ENCODE measurements at regions not wholly inside any gene's neighbourhood (a gene's known extent, or its start where the extent isn't known, plus 50 kb on each side); places are given as distances from the start of the nearest gene placed in this dataset.
"Not testable (repeated sequence)": the region's sequence is repeated elsewhere in the genome, so short reads cannot be mapped to it uniquely, and the experiment has no call there.

DNA sequence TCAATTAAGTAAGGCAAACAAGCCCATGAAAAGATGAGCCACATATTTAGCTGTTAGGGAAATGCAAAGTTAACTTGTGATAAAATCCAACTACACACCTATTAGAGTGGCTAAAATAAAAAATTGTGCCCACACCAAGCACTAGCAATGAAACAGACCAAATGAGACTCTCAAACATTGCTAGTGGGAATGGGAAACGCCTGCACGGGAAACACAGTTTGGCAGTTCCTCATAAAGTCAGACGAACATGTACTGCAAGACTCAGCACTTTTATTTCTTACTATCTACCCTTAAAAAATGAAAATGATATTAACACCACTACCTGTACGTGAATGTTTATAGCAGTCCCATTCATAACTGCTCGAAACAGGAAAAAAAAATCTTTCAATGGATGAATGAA, 392.1 kb upstream of the NOX3 start:
- DNase-seq = no peak
- H3K4me3 Mint-ChIP-seq = no peak overlapping the region
- H3K27me3 Mint-ChIP-seq = no peaks in the 10 kb centered on the region
- peaks cover 5% of the 10 kb centered on the region for H3K9me3 Mint-ChIP-seq
- H3K27ac Mint-ChIP-seq = no peak overlapping the region
- H3K4me1 Mint-ChIP-seq = no peaks in the 10 kb centered on the region
- no peaks in the 10 kb centered on the region for H3K36me3 Mint-ChIP-seq (ENCODE audit: low read depth)
- intact Hi-C loops (cut with micrococcal nuclease) = no loop called here

DNA sequence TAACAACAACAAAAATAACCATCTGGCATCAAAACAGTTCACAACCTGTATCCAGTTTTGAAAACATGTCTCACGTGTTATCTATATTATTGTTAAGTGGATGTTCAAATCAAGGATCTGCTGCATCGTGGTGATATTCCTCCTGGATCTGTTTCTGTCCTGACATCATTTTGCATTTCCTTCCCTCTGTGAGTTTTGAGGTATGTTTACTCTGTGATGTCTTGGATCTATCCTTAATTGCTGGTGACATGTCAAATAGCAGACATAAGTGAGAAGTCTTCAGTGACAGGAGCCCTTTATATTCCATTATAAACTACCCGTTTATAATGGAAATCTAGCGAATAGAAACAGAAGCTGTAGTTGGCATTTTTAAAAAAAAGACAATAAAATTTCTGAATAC, 381.8 kb upstream of the NOX3 start:
- no peak overlapping the region for H3K27ac Mint-ChIP-seq
- H3K36me3 Mint-ChIP-seq (ENCODE audit: low read depth) = no peaks in the 10 kb centered on the region
- H3K4me1 Mint-ChIP-seq = no peaks in the 10 kb centered on the region
- no peak for DNase-seq
- intact Hi-C loops (cut with micrococcal nuclease) = no loop called here
- no peak overlapping the region for H3K4me3 Mint-ChIP-seq
- H3K9me3 Mint-ChIP-seq = no peaks in the 10 kb centered on the region
- H3K27me3 Mint-ChIP-seq = no peaks in the 10 kb centered on the region

- H3K4me3 Mint-ChIP-seq = no peak overlapping the region
- H3K27me3 Mint-ChIP-seq = no peaks in the 10 kb centered on the region
- no peaks in the 10 kb centered on the region for H3K9me3 Mint-ChIP-seq
- no peak overlapping the region for H3K27ac Mint-ChIP-seq
- H3K36me3 Mint-ChIP-seq (ENCODE audit: low read depth) = no peaks in the 10 kb centered on the region
- DNase-seq = no peak
- intact Hi-C loops (cut with micrococcal nuclease) = no loop called here
- no peaks in the 10 kb centered on the region for H3K4me1 Mint-ChIP-seq
Observed at GRCh38 chr6:155832596-155832995, 377.0 kb upstream of the NOX3 start.

DNA sequence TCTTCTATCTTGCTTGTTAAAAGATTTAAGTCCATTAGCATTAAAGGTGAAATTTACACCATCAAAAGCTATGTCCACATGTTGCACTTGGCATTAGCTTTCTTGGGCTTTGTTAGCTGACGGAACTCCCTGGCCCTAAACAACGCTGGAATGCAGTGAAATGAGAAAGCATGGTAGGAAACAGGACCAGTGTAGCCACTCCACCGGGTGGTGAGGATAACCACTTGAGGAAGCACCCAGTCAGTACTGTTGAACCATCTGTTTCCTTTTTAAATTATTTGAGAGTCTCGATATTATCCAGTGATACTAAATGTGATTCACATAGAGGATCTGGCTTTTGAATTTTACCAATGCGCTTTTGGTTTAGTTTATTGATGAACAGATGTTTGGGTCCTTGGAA, 374.9 kb upstream of the NOX3 start:
- Mint-ChIP-seq H3K9me3 (no peaks in the 10 kb centered on the region), H3K4me3 (no peak overlapping the region), H3K36me3 (ENCODE audit: low read depth) (no peaks in the 10 kb centered on the region), H3K27me3 (no peaks in the 10 kb centered on the region), H3K27ac (no peak overlapping the region), H3K4me1 (no peaks in the 10 kb centered on the region)
- intact Hi-C loops (cut with micrococcal nuclease) = no loop called here
- no peak for DNase-seq

GRCh38 chr6:155829646-155830045, 374.0 kb upstream of the NOX3 start:
- intact Hi-C loops (cut with micrococcal nuclease) = no loop called here
- H3K27me3 Mint-ChIP-seq = no peaks in the 10 kb centered on the region
- H3K27ac Mint-ChIP-seq = no peak overlapping the region
- H3K4me3 Mint-ChIP-seq = no peak overlapping the region
- H3K4me1 Mint-ChIP-seq = no peaks in the 10 kb centered on the region
- no peaks in the 10 kb centered on the region for H3K36me3 Mint-ChIP-seq (ENCODE audit: low read depth)
- no peak for DNase-seq
- no peaks in the 10 kb centered on the region for H3K9me3 Mint-ChIP-seq

GRCh38 chr6:155828989-155829388, 373.4 kb upstream of the NOX3 start:
- no peak overlapping the region for H3K4me3 Mint-ChIP-seq
- H3K36me3 Mint-ChIP-seq (ENCODE audit: low read depth) = no peaks in the 10 kb centered on the region
- DNase-seq = no peak
- intact Hi-C loops (cut with micrococcal nuclease) = no loop called here
- H3K4me1 Mint-ChIP-seq = no peaks in the 10 kb centered on the region
- H3K27ac Mint-ChIP-seq = no peak overlapping the region
- H3K9me3 Mint-ChIP-seq = no peaks in the 10 kb centered on the region
- H3K27me3 Mint-ChIP-seq = no peaks in the 10 kb centered on the region

DNA sequence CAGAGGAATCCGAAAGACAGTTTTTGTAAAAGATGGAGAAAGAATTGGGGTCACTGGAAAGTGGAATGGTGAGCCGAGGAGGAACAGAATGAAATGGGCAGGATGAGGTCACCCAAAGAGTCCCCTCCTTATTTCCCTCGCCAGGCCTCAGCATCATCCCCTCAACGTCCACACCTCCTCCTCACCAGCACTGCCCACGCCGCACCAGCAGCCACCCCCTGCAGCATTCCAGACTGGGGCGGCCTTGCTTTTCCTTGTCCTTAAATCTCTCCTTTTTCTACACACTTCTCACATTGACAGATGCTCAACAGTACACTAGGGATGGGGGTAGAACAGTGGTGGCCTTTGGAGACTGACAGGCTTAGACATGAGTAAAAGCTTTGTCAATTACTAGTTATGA, 363.1 kb upstream of the NOX3 start:
- H3K4me3 Mint-ChIP-seq = no peak overlapping the region
- no peaks in the 10 kb centered on the region for H3K9me3 Mint-ChIP-seq
- no peaks in the 10 kb centered on the region for H3K4me1 Mint-ChIP-seq
- H3K27me3 Mint-ChIP-seq = no peaks in the 10 kb centered on the region
- no peak overlapping the region for H3K27ac Mint-ChIP-seq
- intact Hi-C loops (cut with micrococcal nuclease) = no loop called here
- H3K36me3 Mint-ChIP-seq (ENCODE audit: low read depth) = no peaks in the 10 kb centered on the region
- DNase-seq = no peak

DNA sequence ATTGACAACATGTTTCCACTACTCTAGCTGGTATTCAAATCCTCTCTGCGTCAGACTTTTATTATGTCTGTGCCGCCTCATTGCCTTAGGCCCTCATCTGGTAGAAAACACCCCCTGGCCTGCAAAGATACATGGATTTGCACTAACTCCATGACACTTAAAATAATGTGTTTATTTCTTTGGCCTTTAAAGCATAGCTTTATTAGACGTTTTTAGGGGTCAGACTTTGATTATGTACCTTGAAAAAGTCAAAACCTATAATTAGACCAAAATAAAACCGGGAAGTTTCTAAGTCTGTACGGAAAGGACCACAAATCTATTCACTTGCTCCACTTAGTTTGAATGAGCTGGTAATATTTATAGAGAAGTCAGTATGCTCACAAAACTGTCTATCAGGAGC, 357.9 kb upstream of the NOX3 start:
- intact Hi-C loops (cut with micrococcal nuclease) = no loop called here
- H3K36me3 Mint-ChIP-seq (ENCODE audit: low read depth) = no peaks in the 10 kb centered on the region
- no peaks in the 10 kb centered on the region for H3K27me3 Mint-ChIP-seq
- H3K27ac Mint-ChIP-seq = no peak overlapping the region
- no peaks in the 10 kb centered on the region for H3K9me3 Mint-ChIP-seq
- H3K4me3 Mint-ChIP-seq = no peak overlapping the region
- H3K4me1 Mint-ChIP-seq = no peaks in the 10 kb centered on the region
- no peak for DNase-seq

GRCh38 chr6:155807243-155807642, 351.6 kb upstream of the NOX3 start:
- Mint-ChIP-seq H3K4me3 (no peak overlapping the region), H3K36me3 (ENCODE audit: low read depth) (no peaks in the 10 kb centered on the region), H3K9me3 (no peaks in the 10 kb centered on the region), H3K4me1 (no peaks in the 10 kb centered on the region), H3K27ac (no peak overlapping the region), H3K27me3 (no peaks in the 10 kb centered on the region)
- intact Hi-C loops (cut with micrococcal nuclease) = no loop called here
- no peak for DNase-seq

GRCh38 chr6:155801046-155801445, 345.4 kb upstream of the NOX3 start:
- H3K27me3 Mint-ChIP-seq = no peaks in the 10 kb centered on the region
- DNase-seq = no peak
- intact Hi-C loops (cut with micrococcal nuclease) = no loop called here
- no peak overlapping the region for H3K4me3 Mint-ChIP-seq
- no peaks in the 10 kb centered on the region for H3K36me3 Mint-ChIP-seq (ENCODE audit: low read depth)
- H3K4me1 Mint-ChIP-seq = no peaks in the 10 kb centered on the region
- H3K27ac Mint-ChIP-seq = no peak overlapping the region
- H3K9me3 Mint-ChIP-seq = no peaks in the 10 kb centered on the region

DNA sequence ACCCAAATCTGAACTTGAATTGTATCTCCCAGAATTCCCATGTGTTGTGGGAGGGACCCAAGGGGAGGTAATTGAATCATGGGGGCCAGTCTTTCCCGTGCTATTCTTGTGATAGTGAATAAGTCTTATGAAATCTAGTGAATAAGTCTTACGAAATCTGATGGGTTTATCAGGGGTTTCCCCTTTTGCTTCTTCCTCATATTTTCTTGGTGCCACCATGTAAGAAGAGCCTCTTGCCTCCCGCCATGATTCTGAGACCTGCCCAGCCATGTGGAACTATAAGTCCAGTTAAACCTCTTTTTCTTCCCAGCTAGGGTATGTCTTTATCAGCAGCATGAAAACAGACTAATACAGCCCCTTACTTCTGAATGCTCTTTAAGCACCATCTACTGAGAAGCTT, 343.2 kb upstream of the NOX3 start:
- H3K36me3 Mint-ChIP-seq (ENCODE audit: low read depth); H3K4me1 Mint-ChIP-seq; H3K27ac Mint-ChIP-seq; H3K27me3 Mint-ChIP-seq; DNase-seq; intact Hi-C loops (cut with micrococcal nuclease); H3K9me3 Mint-ChIP-seq; H3K4me3 Mint-ChIP-seq: not testable (repeated sequence)

- Mint-ChIP-seq H3K27ac (no peak overlapping the region), H3K4me3 (no peak overlapping the region), H3K9me3 (peaks cover 11% of the 10 kb centered on the region), H3K4me1 (no peaks in the 10 kb centered on the region), H3K27me3 (no peaks in the 10 kb centered on the region), H3K36me3 (ENCODE audit: low read depth) (no peaks in the 10 kb centered on the region)
- intact Hi-C loops (cut with micrococcal nuclease) = no loop called here
- no peak for DNase-seq
Observed at GRCh38 chr6:155795173-155795796, 339.6 kb upstream of the NOX3 start.

GRCh38 chr6:155791891-155792290, 336.3 kb upstream of the NOX3 start:
- H3K9me3 Mint-ChIP-seq = peaks cover 20% of the 10 kb centered on the region

DNA sequence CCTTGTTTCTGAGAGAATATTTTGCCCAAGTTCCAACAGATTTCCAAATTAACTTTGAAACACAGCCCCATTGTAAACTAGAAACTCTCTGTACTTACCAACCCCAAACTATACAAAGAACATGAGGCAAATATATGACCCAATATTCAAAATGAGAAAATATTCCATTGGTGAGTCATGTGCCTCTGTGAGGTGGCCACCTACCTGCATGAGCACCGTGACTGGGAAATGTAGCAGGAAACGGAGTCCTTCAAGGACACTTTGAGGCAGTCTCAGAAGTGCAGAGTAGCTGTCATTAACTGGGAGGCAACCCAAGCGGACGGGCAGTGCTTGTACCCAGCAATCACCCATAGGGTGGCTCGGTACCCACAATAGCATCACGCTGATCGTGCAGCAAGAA, 335.5 kb upstream of the NOX3 start:
- H3K4me3 Mint-ChIP-seq = no peak overlapping the region
- DNase-seq = no peak
- H3K27ac Mint-ChIP-seq = no peak overlapping the region
- H3K27me3 Mint-ChIP-seq = no peaks in the 10 kb centered on the region
- H3K9me3 Mint-ChIP-seq = peaks cover 22% of the 10 kb centered on the region
- no peaks in the 10 kb centered on the region for H3K36me3 Mint-ChIP-seq (ENCODE audit: low read depth)
- intact Hi-C loops (cut with micrococcal nuclease) = no loop called here
- no peaks in the 10 kb centered on the region for H3K4me1 Mint-ChIP-seq

More at GRCh38 chr6:155791891-155792290, 336.3 kb upstream of the NOX3 start:
- no peaks in the 10 kb centered on the region for H3K36me3 Mint-ChIP-seq (ENCODE audit: low read depth)
- DNase-seq = no peak
- intact Hi-C loops (cut with micrococcal nuclease) = no loop called here
- H3K27ac Mint-ChIP-seq = no peak overlapping the region
- H3K4me3 Mint-ChIP-seq = no peak overlapping the region
- H3K4me1 Mint-ChIP-seq = no peaks in the 10 kb centered on the region
- no peaks in the 10 kb centered on the region for H3K27me3 Mint-ChIP-seq

- Mint-ChIP-seq H3K27ac (no peak overlapping the region), H3K9me3 (peaks cover 16% of the 10 kb centered on the region), H3K4me3 (no peak overlapping the region), H3K4me1 (no peaks in the 10 kb centered on the region), H3K27me3 (no peaks in the 10 kb centered on the region), H3K36me3 (ENCODE audit: low read depth) (no peaks in the 10 kb centered on the region)
- DNase-seq = no peak
- intact Hi-C loops (cut with micrococcal nuclease) = no loop called here
Observed at GRCh38 chr6:155787168-155787567, 331.5 kb upstream of the NOX3 start.
